ENCODE measurements at regions not wholly inside any gene's neighbourhood (a gene's known extent, or its start where the extent isn't known, plus 50 kb on each side); places are given as distances from the start of the nearest gene placed in this dataset.

DNA sequence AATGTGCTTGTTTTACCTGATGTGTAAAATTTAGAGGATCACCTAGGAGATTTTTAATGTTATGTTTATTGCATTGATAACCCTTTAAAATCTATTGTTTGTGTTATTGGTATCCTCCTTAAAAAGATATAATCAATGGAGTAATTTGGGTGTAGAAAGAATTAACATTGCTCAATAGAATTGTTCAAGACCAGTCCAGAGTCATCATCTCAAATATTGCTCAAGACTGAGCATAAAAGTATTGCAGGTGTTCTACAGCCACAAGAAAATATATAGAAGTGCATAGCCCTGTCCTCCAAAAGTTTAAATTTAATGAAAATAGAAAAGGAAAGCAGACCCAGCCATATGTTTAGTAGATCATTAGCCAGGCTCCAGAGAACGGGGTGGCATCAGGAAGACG is 102.5 kb upstream of the ARID2 start:
- no peak for DNase-seq (ENCODE audit: low read depth in 1 of 2, low spot score in 1 of 2)

DNA sequence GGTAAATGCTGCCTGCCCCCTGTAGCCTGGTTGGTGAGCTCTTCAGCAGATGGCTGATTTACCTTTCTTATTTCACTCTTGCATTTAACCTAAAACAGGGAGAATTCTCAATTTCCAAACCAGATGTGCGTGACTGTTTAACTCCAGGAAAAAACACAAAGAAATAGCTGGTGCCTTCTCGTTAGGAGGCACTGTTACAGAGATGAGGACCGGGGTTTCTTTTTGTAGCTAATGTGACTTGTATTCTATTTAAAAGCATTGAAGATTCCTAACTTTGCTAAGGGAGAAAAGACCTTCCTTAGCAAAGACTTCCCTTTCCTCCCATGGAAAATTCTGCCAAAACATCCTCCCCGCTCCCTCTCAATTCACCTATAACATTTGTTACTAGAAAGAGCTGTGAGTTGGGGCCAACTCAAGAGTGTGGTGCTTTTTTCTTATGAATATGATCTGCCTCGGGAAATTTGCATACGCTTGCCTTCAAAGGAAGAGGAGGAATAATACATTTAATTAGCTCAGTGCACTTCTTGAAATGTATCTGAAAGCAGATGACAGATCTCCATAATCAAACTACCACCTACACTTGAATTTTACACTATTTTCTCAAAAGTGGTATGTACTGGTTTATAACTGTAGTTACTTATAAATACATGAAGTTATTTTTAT is 102.0 kb upstream of the ARID2 start:
- DNase-seq (ENCODE audit: low read depth in 1 of 2, low spot score in 1 of 2) = no peak

DNA sequence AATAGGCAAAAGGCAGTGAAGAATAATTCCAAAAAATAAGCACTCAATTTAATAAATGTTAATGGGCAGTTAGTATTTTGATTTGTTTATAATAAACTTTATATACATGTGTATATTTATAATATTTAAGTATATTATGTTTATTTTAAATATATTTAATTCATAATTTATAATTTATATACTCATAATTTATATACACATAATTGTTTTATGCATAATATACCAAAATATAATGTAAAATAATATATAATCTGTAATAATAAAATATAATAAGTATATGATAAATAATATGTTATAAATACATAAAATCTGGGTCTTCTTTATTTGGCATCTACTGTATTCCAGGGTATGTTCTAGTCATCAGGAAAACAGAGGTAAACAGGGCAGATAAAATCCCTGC is 100.2 kb upstream of the ARID2 start:
- DNase-seq (ENCODE audit: low read depth in 1 of 2, low spot score in 1 of 2) = no peak

DNA sequence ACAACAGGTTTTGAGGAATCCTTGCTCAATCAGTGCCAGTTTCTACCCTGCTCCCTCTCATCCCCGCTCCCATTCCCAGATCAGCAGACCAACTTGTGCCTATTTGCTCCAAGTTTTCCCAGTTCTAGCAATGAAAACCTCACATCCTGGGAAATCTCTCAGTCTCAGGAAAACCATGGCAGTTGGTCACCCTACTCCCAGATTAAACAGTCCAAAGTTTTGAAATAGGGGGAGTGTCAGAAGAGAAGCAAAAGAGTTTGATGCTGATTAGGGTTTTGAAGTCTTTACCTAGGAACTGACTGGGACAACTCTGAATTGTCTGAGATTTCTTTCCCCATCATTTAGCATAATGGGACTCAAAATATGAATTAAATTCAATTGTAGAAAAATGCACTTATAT is 95.8 kb upstream of the ARID2 start:
- no peak for DNase-seq (ENCODE audit: low read depth in 1 of 2, low spot score in 1 of 2)

DNA sequence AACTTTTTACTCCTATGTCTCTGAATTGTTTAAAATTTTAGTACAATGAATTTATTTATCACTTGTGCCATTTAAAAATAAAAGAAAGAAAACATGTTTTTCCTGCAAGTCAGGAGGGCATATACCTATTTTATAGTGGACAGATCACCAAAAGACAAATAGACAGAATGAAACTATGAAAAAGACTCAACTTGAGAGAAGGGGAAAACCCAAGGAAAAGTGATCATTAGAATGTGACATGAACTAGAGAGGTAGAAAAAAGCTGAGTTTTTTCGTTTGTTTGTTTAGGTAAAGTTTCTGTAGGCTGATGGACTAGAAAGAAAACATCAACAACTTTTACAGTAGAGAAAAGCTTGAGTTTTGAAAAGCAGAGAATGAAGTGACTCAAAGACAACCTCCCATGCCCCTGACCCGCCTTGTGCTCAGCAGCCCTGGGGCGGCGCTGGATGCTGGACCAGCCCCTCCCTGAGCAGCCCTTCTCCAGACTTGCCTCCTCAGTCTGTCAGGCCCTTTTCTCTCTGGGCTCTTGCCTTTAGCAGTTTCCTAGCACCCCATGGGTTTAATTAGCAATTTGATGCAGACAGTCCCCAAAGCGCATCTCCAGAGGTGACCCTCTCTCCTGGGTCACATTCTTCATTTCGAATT is 95.1 kb upstream of the ARID2 start:
- no peak for DNase-seq (ENCODE audit: low read depth in 1 of 2, low spot score in 1 of 2)

DNA sequence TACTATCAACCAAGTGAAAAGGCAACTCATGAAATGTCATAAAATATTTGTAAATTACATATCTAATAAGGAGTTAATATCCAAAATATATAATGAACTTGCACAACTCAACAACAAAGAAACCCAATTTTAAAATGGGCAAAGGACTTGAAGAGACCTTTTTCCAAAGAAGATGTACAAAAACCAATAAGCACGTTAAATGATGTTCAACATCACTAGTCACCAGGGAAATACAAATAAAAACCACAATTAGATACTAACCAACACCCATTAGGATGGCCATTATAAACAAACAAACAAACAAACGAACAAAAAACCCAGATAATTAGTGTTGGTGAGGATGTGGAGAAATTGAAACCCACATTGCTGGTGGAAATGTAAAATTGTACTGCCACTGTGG is 92.3 kb upstream of the ARID2 start:
- DNase-seq (ENCODE audit: low read depth in 1 of 2, low spot score in 1 of 2) = no peak

DNA sequence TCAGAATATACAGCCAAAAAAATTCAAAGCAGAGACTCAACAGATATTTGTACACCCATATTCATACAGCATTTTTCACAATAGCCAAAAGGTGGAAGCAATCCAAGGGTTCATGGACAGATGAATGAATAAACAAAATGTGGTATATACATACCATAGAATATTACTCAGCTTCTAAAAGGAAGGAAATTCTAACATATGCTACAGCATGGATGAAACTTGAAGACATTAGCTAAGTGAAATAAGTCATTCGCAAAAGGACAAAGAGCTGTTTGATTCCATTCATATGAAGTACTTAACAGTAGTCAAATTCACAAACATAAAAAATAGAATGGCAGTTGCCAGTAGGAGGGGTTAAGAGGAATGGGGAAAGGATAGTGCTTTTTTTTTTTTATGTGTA is 91.8 kb upstream of the ARID2 start:
- no peak for DNase-seq (ENCODE audit: low read depth in 1 of 2, low spot score in 1 of 2)

DNA sequence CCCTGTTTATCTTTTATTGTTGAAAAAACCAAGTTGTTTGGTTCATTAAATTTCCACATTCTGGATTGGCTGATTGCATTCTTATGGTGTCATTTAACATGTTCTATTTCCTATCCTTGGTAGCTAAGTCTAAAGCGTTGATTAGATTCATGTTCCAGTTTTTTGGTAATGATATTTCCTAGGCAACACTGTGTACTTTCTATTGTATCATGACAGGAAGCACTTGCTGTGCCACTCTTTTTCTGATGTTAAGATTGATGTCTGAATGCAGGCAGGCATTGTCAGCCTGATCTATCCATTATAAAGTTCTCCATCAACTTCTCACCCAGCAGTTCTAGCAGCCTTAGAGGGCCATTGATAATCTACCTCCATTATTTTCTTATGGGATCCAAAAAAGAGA is 91.1 kb upstream of the ARID2 start:
- no peak for DNase-seq (ENCODE audit: low read depth in 1 of 2, low spot score in 1 of 2)

DNA sequence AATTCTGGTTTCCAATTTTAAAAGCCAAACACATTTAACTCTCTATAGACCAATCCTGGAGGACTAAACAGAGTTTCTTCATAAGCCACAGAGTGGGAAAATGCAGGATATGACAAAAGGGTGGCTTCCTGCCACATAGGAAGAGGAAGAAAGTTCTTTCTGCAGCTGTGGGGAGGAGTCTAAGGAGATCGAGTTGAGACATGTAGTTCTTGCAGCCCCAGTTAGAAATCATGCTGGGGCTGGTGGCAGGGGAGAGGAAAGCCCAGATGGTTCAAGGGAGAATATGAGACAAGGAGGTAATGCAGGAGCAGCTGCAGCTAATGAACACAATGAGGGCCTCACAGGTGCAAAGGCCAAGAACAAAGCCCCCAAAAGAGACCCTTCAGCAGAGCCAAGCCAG is 85.0 kb upstream of the ARID2 start:
- DNase-seq (ENCODE audit: low read depth in 1 of 2, low spot score in 1 of 2) = no peak

DNA sequence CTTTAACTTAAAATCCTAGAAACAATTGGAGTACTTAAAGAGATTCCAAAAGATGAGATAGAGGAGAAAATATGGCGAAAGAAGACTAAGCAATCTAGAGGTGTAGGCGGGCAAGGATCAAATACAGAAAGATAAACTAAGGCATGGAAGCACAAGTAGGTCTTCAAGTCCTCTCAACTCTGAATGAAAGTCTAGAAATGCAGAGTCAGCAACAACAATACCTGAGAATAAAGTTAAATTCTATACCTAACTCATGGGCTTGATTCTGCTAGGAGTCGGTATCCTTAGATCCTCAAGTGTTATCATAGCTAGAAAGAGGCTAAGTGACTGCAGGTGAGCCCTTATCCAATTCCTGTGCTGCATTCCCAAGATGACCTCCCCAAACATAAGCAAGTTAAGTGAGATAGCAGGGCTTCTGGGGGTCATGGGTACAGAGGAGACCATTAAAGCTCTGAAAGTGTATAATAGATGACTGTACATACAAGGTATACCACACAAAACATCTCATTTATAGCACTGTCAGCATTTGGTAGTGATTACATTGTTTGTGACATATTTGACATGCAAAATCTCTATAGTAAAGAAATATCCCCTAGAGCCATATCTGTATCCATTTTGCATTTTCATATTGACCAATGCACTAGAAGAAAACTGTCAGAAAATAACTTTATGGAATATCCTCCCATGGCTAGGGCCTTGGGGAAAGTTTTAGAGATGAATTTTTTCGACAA is 82.5 kb upstream of the ARID2 start:
- DNase-seq (ENCODE audit: low read depth in 1 of 2, low spot score in 1 of 2) = no peak

DNA sequence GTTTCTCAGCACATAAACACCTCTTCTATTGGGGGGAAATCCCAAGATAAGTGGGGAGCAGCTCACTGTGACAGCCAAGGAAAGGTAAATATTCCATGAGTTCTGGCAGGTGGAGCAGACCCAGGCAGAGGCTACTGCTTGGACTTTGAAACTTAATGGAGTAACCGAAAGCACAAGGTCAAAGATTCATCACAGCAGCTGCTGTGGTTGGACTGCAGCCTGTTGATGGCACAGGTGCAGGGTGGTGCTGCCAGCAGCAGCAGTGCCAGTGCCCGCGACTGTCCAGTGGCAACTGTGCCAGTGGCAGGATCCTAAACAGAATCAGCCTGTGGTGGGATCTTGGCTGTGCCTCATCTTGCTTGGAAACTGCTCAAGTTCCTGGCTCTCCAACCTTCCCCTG is 81.4 kb upstream of the ARID2 start:
- no peak for DNase-seq (ENCODE audit: low read depth in 1 of 2, low spot score in 1 of 2)

DNA sequence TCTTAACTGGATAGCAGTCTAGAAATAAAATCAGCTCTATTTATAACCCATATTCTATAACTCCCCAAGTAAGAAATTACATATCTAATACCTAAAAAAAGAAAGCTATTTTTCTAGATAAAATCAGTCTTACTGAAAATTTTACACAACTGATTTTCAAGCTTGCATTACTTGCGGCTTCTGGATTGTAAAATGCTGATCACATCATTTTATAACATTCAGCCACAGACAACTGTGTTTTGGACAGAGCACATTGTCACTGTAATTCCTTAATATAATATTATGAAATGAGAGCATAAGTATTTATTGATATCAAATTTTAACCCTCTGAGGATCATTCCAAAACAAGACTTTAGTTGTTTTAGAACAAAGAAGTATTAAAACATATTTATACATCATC is 78.5 kb upstream of the ARID2 start:
- DNase-seq (ENCODE audit: low read depth in 1 of 2, low spot score in 1 of 2) = no peak

DNA sequence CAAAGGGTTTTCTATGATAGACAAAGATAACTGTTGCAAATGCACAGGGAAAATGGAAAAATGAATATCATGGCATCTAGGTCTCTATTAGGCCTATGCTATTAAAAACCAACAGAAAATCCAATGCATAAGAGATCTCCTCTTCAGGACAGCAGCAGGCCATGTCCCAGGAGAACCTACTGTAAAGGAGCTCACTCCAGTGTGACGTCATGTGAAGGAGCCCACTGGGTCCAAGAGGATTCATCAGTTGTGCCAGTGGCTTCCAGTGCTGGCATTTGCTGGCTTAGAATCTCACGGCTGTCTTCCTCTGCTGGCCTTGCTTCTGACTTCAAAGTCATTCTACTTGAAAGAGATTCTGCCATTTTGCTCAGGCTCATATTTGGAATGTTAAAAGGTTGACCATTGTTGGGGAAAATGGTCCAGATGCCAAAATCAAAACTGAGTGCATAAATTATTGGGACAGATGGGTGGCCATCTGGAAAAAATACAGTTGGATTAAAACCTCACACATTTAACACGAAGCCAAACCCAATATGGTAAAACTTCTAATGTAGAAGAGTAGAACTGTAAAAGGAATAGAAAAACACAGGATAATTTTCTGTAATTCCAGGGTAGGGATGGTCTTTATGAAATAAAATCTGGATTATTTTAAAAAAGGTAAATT is 75.4 kb upstream of the ARID2 start:
- no peak for DNase-seq (ENCODE audit: low read depth in 1 of 2, low spot score in 1 of 2)

DNA sequence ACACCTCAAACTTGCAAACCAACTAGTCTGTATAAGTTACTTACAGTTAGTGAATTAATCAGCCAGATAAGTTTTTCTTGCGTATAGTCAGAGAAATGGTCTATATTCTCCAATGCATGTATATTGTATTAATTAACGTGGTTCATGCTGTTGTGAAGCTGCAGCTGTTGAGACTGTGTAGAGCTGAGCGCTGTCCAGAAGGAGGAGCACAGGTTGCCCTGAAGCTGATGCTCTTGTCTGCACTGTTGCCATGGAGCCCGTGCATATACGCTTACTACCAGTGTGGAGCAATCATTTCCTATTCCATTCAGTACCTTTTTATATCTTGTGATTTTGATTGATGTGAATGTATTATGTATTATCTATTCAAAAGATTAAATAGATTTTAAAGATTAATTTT is 74.3 kb upstream of the ARID2 start:
- no peak for DNase-seq (ENCODE audit: low read depth in 1 of 2, low spot score in 1 of 2)

DNA sequence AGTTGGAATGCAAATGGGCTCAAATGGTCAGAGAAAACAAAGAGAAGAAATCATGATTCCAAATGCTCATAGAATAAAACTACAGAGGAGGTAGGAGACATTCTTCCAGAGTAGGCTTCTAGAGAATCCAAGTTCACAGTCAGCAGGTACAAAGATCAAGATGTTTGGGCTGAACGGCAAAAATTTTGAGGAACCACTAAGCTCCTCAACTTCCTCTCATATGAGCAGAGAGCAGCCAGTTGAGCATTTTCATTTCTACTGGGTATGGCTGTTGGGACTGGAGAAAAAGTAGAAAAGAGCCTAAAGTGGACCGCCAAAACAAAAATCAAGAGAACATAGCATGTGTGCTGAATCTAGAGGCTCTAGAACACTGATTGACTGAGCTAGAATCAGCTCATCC is 73.8 kb upstream of the ARID2 start:
- no peak for DNase-seq (ENCODE audit: low read depth in 1 of 2, low spot score in 1 of 2)

DNA sequence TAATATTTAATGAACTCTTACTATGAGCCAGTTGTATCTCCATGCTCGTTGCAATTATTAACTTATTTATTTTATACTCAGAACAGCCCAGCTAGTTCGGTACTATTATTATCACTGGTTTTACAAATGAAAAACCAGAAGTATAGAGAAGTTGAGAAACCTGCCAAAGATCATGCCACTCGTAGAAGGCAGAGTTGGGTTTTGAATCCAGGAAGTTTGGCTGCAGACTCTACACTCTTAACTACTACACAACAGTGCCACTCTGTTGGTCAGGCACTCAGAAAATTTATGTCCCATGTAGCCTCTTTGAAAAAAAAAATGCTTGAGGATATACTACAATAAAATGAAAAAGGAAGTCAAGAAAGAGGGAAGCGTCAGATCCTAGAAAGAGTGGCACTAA is 71.5 kb upstream of the ARID2 start:
- DNase-seq (ENCODE audit: low read depth in 1 of 2, low spot score in 1 of 2) = no peak

DNA sequence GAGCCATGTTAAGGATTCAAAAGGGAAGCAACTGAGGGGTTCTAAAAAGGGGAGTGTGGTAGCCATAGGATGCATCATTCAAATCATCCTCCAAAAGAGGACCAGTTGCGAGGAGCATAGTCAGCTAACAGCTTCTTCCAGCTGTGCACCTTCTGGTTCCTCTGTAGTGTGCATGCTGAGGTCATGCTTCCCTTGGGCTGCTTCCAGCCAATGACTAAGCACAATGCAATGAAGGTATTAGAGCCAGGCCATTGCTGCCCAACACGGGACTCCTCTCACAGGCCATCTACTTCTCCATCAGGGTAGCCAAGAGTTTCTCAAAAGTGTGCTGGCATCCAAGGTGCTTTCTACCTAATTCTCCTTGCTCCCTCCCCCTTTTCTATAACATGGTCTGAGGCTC is 69.2 kb upstream of the ARID2 start:
- DNase-seq (ENCODE audit: low read depth in 1 of 2, low spot score in 1 of 2) = no peak

DNA sequence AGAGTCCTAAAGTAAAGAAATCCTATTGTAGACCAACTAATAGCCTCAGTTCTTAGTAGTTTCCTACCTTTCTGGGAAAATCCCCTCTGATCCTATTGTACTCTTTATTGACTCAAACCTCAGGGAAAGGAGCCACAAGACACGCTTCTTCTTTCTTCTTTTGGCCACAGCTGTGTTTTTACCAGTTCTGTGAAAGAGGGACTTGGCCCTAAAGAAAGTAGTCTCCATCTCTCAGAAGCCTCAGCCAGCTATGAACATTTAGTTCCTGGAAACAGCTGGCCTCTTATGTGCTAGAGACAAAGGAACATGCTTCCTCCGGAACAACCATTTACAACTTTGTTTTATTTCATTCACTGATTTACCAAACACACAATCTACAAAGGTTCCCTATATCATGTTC is 66.1 kb upstream of the ARID2 start:
- no peak for DNase-seq (ENCODE audit: low read depth in 1 of 2, low spot score in 1 of 2)

DNA sequence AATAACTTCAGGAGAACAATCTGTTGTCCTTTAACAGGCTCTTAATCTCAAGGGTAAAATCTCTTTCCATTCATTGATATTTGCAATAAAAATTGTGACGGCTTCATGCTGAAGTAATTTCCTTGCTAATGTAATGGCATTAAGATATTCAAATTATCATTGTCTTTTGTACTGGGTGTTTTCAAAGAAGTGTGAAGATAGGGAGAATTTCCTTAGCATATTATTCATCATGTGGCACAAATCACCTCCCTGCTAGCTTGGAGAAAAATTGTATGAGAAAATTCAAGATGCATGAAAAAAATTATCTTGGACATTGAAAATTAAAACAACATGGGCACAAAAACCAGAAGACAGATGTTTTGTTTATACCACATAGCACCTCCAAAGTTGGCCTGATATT is 63.6 kb upstream of the ARID2 start:
- no peak for DNase-seq (ENCODE audit: low read depth in 1 of 2, low spot score in 1 of 2)

DNA sequence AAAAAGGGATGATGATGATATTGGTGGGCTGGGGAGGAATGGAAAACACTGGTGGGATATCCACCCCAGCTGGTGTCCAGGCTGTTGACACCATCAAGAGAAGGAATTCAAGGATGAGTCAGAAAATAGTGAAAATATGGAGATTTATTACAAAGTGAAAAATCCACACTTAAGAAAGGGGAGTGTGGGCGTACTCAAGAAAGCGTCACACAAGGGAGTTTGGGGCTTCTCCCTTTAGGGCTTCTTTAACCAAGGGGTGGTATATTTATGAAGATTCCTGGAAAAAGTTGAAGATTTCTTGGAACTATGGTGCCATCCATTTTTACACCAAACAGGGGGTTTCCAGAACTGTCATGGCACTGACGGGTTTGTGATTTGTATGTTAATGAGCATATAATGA is 63.1 kb upstream of the ARID2 start:
- DNase-seq (ENCODE audit: low read depth in 1 of 2, low spot score in 1 of 2) = no peak

DNA sequence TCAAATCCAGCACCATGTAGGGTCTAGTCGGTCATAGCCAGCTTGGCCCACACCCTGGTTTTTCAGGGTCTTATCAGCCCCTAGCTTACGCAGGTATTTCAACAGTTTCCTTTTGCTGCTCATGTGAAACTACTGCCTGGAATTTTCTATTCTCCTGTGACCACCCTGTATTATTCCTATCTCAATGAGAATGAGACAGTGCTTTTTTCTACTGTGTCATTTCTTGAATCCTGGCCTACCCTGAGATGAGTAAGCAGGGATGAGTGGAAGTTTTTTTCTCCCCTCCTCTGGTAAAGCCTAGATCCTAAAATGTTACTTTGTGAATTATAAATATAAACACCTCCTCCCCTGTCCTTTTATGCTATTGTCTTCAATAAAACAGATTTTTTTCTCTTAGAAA is 62.7 kb upstream of the ARID2 start:
- DNase-seq (ENCODE audit: low read depth in 1 of 2, low spot score in 1 of 2) = no peak

DNA sequence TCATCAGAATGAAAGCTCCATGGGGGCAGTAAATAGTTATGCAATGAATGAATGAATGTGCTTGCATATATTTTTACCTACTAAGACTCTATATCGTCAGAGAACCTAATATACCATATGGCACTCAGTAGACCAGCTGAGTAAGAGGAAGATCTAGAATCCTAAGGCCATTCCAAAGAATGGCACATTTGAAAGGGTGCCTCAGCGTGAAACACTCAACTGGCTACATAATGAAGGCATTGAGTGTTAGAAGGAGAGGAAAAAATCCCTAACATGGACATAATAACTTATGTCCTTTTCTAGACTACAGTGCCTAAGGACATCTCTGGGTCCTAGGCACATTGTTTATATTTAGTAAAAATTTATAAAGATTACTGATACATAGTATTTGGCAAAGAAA is 61.7 kb upstream of the ARID2 start:
- no peak for DNase-seq (ENCODE audit: low read depth in 1 of 2, low spot score in 1 of 2)

All from stimulated activated CD4-positive, alpha-beta T cell treated with anti-CD3 and anti-CD28 coated beads, Interleukin-15, amount 100 ng/mL, for 1 hour (primary cell).